ENCODE measurements at regions not wholly inside any gene's neighbourhood (a gene's known extent, or its start where the extent isn't known, plus 50 kb on each side); places are given as distances from the start of the nearest gene placed in this dataset.
A peak's percentile ranks its signal among the peaks of the same experiment; 100 is the strongest.

- no peak for DNase-seq (ENCODE audit: low spot score)
Measured at GRCh38 chr12:92553389-92553788, 149.4 kb upstream of the PLEKHG7 start.

GRCh38 chr12:92552412-92553108 lies 150.2 kb upstream of the PLEKHG7 start:
- no peak for DNase-seq (ENCODE audit: low spot score)

- peak; percentile 41 for DNase-seq (ENCODE audit: low spot score)
Measured at GRCh38 chr12:92551853-92552397, 150.9 kb upstream of the PLEKHG7 start.

GRCh38 chr12:92551210-92551609 lies 151.6 kb upstream of the PLEKHG7 start:
- no peak for DNase-seq (ENCODE audit: low spot score)

GRCh38 chr12:92550661-92551060 lies 152.1 kb upstream of the PLEKHG7 start:
- no peak for DNase-seq (ENCODE audit: low spot score)

- no peak for DNase-seq (ENCODE audit: low spot score)
Measured at GRCh38 chr12:92550254-92550653, 152.5 kb upstream of the PLEKHG7 start.

- no peak for DNase-seq (ENCODE audit: low spot score)
Measured at GRCh38 chr12:92549516-92549915, 153.3 kb upstream of the PLEKHG7 start.

GRCh38 chr12:92547906-92548305 lies 154.9 kb upstream of the PLEKHG7 start:
- no peak for DNase-seq (ENCODE audit: low spot score)

- no peak for DNase-seq (ENCODE audit: low spot score)
Measured at GRCh38 chr12:92547420-92547819, 155.4 kb upstream of the PLEKHG7 start.

- no peak for DNase-seq (ENCODE audit: low spot score)
Measured at GRCh38 chr12:92546635-92547348, 156.0 kb upstream of the PLEKHG7 start.

- DNase-seq (ENCODE audit: low spot score) = no peak
Measured at GRCh38 chr12:92546259-92546634, 156.5 kb upstream of the PLEKHG7 start.

- DNase-seq (ENCODE audit: low spot score) = no peak
Measured at GRCh38 chr12:92544322-92544721, 158.5 kb upstream of the PLEKHG7 start.

- no peak for DNase-seq (ENCODE audit: low spot score)
Measured at GRCh38 chr12:92543840-92544239, 158.9 kb upstream of the PLEKHG7 start.

GRCh38 chr12:92543359-92543758 lies 159.4 kb upstream of the PLEKHG7 start:
- no peak for DNase-seq (ENCODE audit: low spot score)

- no peak for DNase-seq (ENCODE audit: low spot score)
Measured at GRCh38 chr12:92541731-92542130, 161.1 kb upstream of the PLEKHG7 start.

- no peak for DNase-seq (ENCODE audit: low spot score)
Measured at GRCh38 chr12:92540782-92541423, 161.9 kb upstream of the PLEKHG7 start.

- no peak for DNase-seq (ENCODE audit: low spot score)
Measured at GRCh38 chr12:92539976-92540781, 162.6 kb upstream of the PLEKHG7 start.

GRCh38 chr12:92539110-92539749 lies 163.6 kb upstream of the PLEKHG7 start:
- DNase-seq (ENCODE audit: low spot score) = peak; percentile 52

- no peak for DNase-seq (ENCODE audit: low spot score)
Measured at GRCh38 chr12:92537290-92537960, 165.4 kb upstream of the PLEKHG7 start.

- DNase-seq (ENCODE audit: low spot score) = no peak
Measured at GRCh38 chr12:92535961-92536360, 166.8 kb upstream of the PLEKHG7 start.

GRCh38 chr12:92533280-92533890 lies 169.4 kb upstream of the PLEKHG7 start:
- no peak for DNase-seq (ENCODE audit: low spot score)

Data from GM03348 (cell line).